Ascending aorta (tissue), 2 donors: ENCODE measurements at regions not wholly inside any gene's neighbourhood (a gene's known extent, or its start where the extent isn't known, plus 50 kb on each side); places are given as distances from the start of the nearest gene placed in this dataset.

Experiments
- DNase-seq, 2 donors: peaks; one replicate each; pipeline ENCODE4 v3.0.0-alpha.2; 2019; ENCODE audit warnings: low spot score in 2 of 2
- H3K27ac ChIP-seq, 2 donors: fragments of 200-600 bp; sonication (generic); one replicate each; pipeline ENCODE4 v1.5.1; 2016 to 2017; ENCODE audit warnings: mild to moderate bottlenecking in 1 of 2
- H3K27me3 ChIP-seq: fragments of 200-600 bp; sonication (generic); one replicate; pipeline ENCODE4 v1.5.1; 2017
- H3K36me3 ChIP-seq, 2 donors: fragments of 200-600 bp; sonication (generic); one replicate each; pipeline ENCODE4 v1.5.1; 2016
- H3K4me1 ChIP-seq, 2 donors: fragments of 200-600 bp; sonication (generic); one replicate each; pipeline ENCODE4 v1.5.1; 2016 to 2017; ENCODE audit warnings: mild to moderate bottlenecking in 1 of 2
- H3K4me3 ChIP-seq, 2 donors: fragments of 200-600 bp; sonication (generic); one replicate each; pipeline ENCODE4 v1.5.1; 2016 to 2017; ENCODE audit warnings: mild to moderate bottlenecking in 1 of 2
- H3K9me3 ChIP-seq, 2 donors: fragments of 200-600 bp; sonication (generic); one replicate each; pipeline ENCODE4 v1.5.1; 2016
- CTCF ChIP-seq, 3 experiments: fragments of 200-600 bp in 2 of 3; fragments of 450-650 bp in 1 of 3; sonication (generic) in 2 of 3; IDR thresholded peaks; one replicate each; pipeline ENCODE4 v1.5.1; 2016 to 2019; ENCODE audit warnings: antibody characterized with exemption in 3 of 3, mild to moderate bottlenecking in 1 of 3, moderate library complexity in 1 of 3
- intact Hi-C: fragments of 100-400 bp; cut with DNase I; formaldehyde crosslinking; loops from one replicate; pipeline ENCODE4 v1.15.1; 2023

- Histone ChIP-seq H3K4me3 (no peak overlapping the region), H3K36me3 (no peaks in the 10 kb centered on the region), H3K9me3 (no peaks in the 10 kb centered on the region), H3K4me1 (no peaks in the 10 kb centered on the region), H3K27ac (no peak overlapping the region), H3K27me3 (no peaks in the 10 kb centered on the region)
- intact Hi-C loops, result no loop called here
- no peak for DNase-seq
- TF ChIP-seq CTCF (IDR thresholded peaks at IDR 0.05), result no peak
Measured at GRCh38 chr3:18066899-18067582, 324.6 kb upstream of the TBC1D5 start.

GRCh38 chr3:18064586-18064985, 322.2 kb upstream of the TBC1D5 start:
- Histone ChIP-seq H3K9me3 (no peaks in the 10 kb centered on the region), H3K27ac (no peak overlapping the region), H3K4me3 (no peak overlapping the region), H3K27me3 (no peaks in the 10 kb centered on the region), H3K36me3 (no peaks in the 10 kb centered on the region), H3K4me1 (no peaks in the 10 kb centered on the region)
- DNase-seq, result no peak
- intact Hi-C loops, result no loop called here
- no peak for TF ChIP-seq CTCF (IDR thresholded peaks at IDR 0.05)

- Histone ChIP-seq H3K27ac (no peak overlapping the region), H3K4me3 (no peak overlapping the region), H3K27me3 (no peaks in the 10 kb centered on the region), H3K4me1 (no peaks in the 10 kb centered on the region), H3K36me3 (no peaks in the 10 kb centered on the region), H3K9me3 (no peaks in the 10 kb centered on the region)
- TF ChIP-seq CTCF (IDR thresholded peaks at IDR 0.05), result no peak
- intact Hi-C loops, result no loop called here
- no peak for DNase-seq
Measured at GRCh38 chr3:18062657-18063025, 320.2 kb upstream of the TBC1D5 start.

GRCh38 chr3:18061737-18062656, 319.6 kb upstream of the TBC1D5 start:
- H3K36me3 ChIP-seq, result no peaks in the 10 kb centered on the region
- no peak for DNase-seq
- no peak overlapping the region for H3K27ac ChIP-seq
- H3K4me1 ChIP-seq, result no peaks in the 10 kb centered on the region
- TF ChIP-seq CTCF (IDR thresholded peaks at IDR 0.05), result no peak
- intact Hi-C loops, result no loop called here
- no peaks in the 10 kb centered on the region for H3K27me3 ChIP-seq
- no peak overlapping the region for H3K4me3 ChIP-seq
- no peaks in the 10 kb centered on the region for H3K9me3 ChIP-seq

- Histone ChIP-seq H3K27ac (no peak overlapping the region), H3K27me3 (no peaks in the 10 kb centered on the region), H3K4me1 (no peaks in the 10 kb centered on the region), H3K9me3 (no peaks in the 10 kb centered on the region), H3K36me3 (no peaks in the 10 kb centered on the region), H3K4me3 (no peak overlapping the region)
- TF ChIP-seq CTCF (IDR thresholded peaks at IDR 0.05), result no peak
- DNase-seq, result no peak
- intact Hi-C loops, result no loop called here
Measured at GRCh38 chr3:18058666-18059065, 316.2 kb upstream of the TBC1D5 start.
